ENCODE measurements at regions not wholly inside any gene's neighbourhood (a gene's known extent, or its start where the extent isn't known, plus 50 kb on each side); places are given as distances from the start of the nearest gene placed in this dataset.

DNA sequence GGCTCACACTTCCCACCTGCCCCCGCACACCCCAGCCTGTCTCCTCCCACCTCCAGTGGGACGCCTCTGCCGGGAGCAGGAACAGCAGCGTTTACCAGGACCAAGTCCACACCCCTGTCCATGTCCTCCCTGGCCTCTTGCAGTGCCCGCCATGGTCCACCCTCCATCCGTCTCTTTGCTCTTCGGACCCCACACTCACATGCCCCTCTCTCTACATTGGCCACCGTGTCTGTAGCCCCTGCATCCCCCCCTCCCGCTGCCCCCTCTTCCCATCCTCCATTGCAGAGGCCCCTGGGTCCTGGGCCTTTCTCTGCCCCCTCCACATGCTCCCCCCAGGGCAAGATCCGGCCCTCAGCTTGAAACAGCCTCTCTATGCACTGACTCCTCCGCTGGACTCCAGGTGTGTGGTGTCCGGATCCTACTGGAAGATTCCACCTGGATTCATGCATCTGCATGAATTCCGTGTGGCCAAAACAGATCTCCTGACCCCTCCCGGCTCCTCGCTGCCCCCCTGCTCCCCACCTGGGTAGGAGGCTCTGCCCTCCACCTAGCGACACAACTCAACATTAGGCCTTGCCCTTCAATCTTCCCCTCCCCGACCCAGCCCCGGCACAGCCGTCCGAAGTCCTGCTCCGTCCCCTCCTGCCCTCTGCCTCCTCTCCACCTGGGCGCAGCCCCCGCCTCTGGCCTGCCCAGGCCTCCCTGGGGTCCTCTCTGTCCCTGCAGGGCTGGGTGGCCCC, 168.5 kb downstream of the OLFM1 start:
- TF ChIP-seq, protein P1, sequence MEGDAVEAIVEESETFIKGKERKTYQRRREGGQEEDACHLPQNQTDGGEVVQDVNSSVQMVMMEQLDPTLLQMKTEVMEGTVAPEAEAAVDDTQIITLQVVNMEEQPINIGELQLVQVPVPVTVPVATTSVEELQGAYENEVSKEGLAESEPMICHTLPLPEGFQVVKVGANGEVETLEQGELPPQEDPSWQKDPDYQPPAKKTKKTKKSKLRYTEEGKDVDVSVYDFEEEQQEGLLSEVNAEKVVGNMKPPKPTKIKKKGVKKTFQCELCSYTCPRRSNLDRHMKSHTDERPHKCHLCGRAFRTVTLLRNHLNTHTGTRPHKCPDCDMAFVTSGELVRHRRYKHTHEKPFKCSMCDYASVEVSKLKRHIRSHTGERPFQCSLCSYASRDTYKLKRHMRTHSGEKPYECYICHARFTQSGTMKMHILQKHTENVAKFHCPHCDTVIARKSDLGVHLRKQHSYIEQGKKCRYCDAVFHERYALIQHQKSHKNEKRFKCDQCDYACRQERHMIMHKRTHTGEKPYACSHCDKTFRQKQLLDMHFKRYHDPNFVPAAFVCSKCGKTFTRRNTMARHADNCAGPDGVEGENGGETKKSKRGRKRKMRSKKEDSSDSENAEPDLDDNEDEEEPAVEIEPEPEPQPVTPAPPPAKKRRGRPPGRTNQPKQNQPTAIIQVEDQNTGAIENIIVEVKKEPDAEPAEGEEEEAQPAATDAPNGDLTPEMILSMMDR (IDR thresholded peaks at IDR 0.05): no peak

DNA sequence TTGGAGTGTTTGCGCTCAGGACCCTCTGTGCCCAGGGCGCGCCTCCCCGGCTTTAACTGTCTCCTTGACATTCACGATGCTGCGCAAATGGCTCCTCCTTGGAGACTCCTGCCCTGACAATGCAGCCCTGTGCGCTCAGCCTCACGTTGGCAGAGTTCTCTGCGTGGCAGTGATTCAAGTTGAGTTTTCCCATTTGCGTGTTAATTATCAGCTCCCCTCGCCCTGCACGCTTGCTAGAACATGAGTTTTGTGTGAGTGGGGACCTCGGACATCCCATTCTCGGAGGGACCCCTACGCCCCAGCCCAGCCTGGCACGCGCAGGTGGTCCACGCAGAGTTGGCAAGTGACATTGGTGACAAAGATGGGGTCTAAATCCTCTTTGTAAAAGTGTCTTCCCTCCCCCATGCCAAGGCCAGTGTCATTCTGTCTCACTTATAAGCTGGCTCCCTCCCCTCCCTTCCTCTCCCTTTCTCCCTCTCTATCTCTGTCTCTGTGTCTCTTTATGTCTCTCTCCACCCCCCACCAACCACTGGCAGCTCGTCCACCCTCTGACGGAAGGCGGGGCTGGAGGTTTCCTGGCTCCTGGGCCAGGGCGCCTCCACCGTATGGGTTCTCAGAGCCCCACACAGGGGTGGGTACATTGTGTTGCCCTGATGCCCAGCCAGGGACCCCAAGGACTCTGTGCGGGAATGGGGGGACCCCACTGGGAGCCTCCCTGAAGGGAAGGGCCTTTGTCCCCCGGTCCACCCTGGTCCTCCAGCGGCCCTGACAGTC, 169.3 kb downstream of the OLFM1 start:
- TF ChIP-seq, protein P1 (IDR thresholded peaks at IDR 0.05): no peak

DNA sequence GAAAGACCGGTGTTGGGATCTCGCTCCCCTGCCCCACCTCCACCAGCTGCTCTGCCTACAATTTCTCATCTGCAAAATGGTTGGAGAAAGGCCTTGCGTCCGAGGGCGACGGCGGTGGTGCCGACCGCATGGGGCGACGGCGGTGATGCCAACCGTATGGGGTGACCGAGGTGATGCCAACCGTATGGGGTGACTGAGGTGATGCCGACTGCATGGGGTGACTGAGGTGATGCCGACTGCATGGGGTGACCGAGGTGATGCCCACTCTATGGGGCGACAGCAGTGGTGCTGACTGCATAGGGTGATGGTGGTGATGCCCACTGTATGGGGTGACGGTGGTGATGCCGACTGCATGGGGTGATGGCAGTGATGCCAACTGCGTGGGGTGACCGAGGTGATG, 171.0 kb downstream of the OLFM1 start:
- TF ChIP-seq, protein P1 (IDR thresholded peaks at IDR 0.05): no peak

DNA sequence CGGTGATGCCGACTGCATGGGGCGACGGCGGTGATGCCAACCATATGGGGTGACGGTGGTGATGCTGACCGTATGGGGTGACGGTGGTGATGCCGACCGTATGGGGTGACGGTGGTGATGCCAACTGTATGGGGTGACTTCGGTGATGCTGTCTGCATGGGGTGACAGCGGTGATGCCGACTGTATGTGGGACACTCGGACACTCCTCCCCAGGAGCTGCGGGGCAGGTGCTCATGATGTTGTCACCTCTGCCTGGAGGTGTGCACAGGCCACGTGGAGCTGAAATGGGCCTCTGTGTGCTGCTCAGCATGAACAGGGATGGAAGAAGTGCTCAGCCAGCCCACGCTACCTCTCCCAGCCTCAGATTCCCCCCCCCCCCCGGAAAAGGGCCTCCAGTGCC, 171.8 kb downstream of the OLFM1 start:
- TF ChIP-seq, protein P1 (IDR thresholded peaks at IDR 0.05): no peak

DNA sequence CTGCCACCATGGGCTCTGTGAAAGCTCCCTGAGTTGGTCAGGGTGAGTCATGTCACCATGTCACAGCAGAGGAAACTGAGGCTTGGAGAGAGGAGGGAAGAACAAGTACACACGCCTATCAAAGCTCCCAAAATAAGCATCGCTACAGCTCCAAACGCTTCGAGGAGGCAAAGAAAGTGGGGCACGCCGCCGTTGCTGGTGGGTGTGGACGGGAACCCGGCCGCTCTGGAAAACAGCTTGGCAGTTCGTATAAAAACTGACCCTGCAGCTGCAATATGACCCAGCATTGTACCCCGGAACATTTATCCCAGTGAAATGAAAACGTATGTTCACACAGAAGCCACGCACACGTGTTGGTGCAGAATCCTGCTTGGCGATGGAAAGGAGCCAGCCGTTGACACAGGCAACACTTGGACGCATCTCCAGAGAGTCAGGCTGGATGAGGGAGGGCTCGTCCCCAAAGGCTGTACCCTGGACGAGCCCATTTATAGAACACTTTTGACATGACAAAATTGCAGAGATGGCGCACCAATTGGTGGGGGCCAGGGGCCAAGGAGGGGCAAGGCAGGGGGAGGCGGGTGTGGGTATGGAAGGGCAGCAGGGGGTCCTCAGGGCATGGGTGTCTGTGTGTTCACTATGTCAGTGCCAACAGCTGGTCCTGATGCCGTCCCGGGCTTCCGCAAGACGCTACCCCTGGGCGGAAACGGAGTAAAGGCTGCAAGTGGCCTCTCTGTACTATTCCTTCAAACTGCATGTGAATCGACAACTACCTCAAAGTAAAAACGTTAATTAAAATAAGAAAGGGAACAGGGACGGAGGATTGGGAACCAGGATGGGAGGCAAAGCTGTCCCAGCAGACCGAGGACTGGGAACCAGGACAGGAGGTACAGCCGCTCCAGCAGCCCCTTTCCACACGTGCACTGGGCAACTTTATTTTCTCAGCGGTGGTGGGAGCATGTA, 173.0 kb downstream of the OLFM1 start:
- TF ChIP-seq, protein P1 (IDR thresholded peaks at IDR 0.05): no peak

DNA sequence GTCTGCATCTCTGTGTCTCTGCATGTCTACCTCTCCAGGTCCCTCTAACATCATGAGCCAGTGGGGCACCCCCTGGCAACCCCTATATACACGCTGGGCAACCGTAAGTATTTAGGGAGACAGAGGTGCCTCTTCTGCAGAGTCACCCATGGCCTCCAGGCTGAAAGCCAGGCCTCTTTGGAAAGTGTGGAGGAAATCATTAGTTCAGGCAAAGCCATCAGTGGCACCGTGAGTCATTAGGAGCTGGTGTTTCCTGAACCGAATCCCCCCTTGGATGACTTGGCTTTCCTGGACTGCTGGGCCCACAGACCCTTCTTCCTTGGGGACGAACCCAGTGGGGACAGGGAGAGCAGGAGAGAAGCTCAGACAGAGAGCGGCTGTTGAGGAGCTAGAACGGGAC, 174.8 kb downstream of the OLFM1 start:
- TF ChIP-seq, protein P1 (IDR thresholded peaks at IDR 0.05): no peak

DNA sequence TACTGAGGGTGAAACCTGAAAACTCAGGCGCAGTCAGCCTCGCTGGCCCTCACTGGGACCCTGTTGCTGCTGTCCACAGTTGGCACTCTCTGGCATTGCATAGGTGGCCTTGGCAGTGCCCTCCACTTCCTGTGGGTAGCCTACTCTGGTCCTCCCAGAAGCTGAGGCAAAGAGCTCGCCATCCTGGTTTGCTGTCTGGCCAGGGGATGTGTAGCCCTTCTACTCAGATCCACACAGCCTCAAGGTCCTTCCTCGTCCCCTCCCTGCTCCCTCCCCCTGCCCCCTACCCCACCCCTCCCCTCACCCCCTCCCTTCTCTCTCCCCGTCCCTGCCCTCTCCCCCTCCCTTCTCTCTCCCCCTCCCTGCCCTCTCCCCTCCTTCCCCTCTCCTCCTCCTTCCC, 176.0 kb downstream of the OLFM1 start:
- TF ChIP-seq, protein P1 (IDR thresholded peaks at IDR 0.05): no peak

All from LNCAP (cell line).